Neural cell (in vitro differentiated cells): ENCODE measurements at regions not wholly inside any gene's neighbourhood (a gene's known extent, or its start where the extent isn't known, plus 50 kb on each side); places are given as distances from the start of the nearest gene placed in this dataset.

Source experiments
- MXI1 ChIP-seq: fragments of 450-650 bp; conservative IDR thresholded peaks from 2 replicates; pipeline ENCODE4 v1.6.1; 2014; ENCODE audit warnings: antibody characterized with exemption, mild to moderate bottlenecking; ENCODE audit not compliant: poor library complexity, severe bottlenecking
- POLR2AphosphoS5 ChIP-seq: IDR thresholded peaks from 2 replicates; pipeline ENCODE4 v1.6.1; 2012
- TF ChIP-seq, protein P1 (sequence below): fragments of 450-650 bp; IDR thresholded peaks from 2 replicates; pipeline ENCODE4 v1.5.1; 2014; ENCODE audit warnings: antibody characterized with exemption, mild to moderate bottlenecking, moderate library complexity; ENCODE audit not compliant: poor library complexity, severe bottlenecking

DNA sequence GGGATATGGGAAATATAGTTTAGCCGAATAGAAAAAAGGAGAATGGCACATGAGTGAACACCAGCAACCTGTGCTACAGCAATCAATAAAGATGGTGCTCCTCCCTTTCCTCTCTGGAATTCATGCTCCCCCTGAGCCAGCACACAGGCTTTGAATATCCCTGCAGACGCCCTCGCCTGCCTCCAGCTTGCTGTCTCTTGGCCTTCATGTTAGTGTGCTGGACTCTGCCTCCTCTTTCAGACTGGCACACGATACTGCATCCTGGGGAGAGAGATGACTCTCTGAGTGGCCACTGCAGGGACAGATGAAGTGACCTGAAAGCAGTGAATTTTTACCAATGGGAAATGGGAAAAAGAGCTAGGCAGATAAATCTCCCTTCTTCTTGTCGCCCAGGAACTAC is 498.6 kb upstream of the SALL1 start:
- TF ChIP-seq, protein P1, sequence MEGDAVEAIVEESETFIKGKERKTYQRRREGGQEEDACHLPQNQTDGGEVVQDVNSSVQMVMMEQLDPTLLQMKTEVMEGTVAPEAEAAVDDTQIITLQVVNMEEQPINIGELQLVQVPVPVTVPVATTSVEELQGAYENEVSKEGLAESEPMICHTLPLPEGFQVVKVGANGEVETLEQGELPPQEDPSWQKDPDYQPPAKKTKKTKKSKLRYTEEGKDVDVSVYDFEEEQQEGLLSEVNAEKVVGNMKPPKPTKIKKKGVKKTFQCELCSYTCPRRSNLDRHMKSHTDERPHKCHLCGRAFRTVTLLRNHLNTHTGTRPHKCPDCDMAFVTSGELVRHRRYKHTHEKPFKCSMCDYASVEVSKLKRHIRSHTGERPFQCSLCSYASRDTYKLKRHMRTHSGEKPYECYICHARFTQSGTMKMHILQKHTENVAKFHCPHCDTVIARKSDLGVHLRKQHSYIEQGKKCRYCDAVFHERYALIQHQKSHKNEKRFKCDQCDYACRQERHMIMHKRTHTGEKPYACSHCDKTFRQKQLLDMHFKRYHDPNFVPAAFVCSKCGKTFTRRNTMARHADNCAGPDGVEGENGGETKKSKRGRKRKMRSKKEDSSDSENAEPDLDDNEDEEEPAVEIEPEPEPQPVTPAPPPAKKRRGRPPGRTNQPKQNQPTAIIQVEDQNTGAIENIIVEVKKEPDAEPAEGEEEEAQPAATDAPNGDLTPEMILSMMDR: no peak
- TF ChIP-seq POLR2AphosphoS5: no peak
- no peak for TF ChIP-seq MXI1
